GM19035 (cell line): ENCODE measurements at regions not wholly inside any gene's neighbourhood (a gene's known extent, or its start where the extent isn't known, plus 50 kb on each side); places are given as distances from the start of the nearest gene placed in this dataset.
A peak's percentile ranks its signal among the peaks of the same experiment; 100 is the strongest.

Experiments
- ATAC-seq: cut with Tn5 transposase; IDR thresholded peaks from one replicate; pipeline ENCODE4 v1.9.1; 2021; ENCODE audit not compliant: unreplicated experiment

DNA sequence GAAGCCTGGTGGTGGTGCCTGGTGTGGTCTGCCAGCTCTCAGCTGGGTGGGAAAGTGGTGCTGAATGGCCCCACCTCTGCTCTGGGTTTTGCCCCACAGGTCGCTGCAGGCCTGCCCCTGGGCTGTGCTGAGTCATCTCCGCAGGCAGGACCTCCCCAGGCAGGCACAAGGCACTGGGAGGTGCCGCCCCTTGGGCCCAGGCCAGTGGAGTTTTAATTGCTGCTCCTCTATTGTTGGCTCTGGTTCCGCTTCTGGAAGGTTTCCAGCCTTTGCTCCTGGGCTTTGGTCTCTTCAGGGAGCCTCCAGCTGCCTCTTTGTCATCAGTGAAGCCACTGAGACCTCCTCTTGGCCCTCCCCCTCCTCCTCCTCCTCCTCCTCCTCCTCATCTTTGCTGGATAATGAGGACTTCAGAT is 180.3 kb upstream of the GRB10 start:
- peak; percentile 56 for ATAC-seq

DNA sequence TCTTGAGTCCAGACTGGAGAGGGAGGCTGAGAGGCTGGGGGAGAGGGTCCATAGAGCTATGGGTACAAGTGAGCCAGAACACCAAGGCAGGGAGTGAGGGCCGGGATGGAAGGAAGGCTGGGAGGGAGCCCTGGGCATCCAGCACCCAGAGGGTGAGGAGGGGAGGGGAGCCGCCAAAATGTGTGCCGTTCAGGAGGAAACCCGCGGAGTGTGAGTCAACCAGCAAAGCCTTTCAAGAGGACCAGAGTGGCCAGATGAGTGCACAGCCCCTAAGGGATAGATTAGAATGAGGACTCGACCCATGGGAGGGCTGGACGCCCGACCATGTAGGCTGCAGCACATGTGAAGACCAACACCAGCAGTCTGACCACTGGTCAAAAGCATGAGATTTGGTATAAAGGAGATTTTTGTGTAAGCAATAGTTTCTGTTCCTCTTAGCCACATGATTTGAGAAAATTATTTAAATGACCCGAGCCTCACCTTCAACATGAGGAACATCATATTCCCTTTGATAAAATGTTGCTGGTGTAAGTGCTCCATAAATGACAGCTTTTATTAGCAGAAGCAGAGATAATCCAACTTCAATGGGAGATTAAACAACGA is 179.7 kb upstream of the GRB10 start:
- no peak for ATAC-seq

DNA sequence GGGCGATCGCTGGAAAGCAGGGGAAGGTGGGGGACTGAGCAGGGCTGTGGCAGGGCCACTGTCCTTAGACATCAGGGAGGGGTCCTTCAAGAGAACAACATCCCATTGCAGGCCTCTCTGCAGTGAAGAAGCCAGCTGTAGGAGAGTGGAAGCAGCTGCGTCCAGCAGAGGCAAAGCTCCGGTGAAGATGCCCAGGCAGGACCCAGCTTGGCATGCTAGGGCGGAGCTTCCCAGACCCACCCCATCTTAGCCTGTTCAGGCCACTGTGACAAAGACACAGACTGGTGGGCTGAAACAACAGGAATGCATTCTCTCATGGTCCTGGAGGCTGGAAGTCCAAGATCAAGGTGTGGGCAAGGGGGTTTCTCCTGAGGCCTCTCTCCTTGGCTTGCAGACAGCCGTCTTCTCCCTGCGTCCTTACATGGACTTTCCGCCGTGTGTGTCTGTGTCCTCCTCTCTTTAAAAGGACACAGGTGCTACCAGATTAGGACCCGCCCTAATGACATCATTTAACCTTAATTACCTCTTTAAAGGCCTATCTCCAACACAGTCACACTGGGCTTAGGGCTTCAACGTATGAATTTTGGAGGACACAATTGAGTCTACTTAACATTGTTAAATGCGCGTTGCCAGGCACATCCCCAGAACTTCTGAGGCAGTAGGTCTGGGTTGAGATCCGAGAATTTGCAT is 178.1 kb upstream of the GRB10 start:
- ATAC-seq, result no peak

DNA sequence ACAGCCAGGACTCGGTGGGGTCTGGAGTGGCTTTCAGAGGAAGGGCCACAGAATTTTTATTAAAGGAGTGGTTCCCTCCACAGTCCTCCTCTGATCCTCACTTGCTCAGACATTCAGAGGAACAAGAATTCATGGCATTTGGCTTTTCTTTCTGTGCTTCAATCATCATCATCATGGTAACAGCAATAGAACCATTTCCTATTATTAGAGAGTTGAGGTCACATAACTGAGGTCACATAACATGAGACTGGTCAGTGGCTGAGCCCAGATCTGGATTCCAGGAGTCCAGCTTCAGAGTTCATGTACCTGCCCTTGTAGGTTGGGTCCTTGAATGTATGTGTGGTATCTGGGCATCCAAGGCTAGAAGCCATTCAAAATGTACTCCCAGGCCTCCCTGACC is 177.3 kb upstream of the GRB10 start:
- ATAC-seq, result no peak

DNA sequence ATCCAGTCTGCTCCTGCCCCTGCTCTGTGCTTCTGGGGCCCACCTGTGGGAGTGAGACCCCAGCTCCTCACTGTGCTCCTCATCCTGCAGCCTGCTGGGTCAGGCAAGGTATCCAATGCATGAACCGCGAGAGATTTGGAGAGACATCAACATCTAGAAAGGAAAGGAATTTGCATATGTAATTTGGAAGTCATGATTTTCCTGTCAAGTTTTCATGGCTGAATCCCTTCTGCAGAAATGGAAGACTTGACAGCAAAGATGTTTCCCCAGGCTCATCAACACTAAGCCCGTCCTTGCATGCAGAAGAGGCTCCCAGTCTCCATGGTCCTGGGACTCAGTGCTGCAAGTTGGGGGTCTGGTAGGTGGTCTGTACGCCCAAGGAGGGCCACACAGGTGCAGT is 176.9 kb upstream of the GRB10 start:
- no peak for ATAC-seq

DNA sequence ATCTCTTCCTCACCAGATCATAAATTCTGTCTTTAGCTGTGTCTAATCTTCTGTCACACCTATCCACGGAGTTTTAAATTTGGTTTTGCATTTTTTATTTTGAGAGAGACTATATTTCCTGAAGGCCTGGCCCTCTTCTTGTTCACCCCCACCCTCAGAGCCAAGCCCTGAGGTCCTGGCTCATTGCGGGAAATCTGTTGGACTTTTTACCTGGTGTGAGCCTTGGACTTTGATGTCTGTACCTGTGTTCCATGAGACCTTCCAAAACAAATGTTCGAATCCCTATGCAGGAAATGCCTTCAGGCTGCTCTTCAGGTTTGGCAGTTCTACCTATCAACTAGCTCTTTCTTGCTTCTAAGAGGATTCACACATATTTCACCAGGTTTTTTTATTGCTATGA is 175.2 kb upstream of the GRB10 start:
- ATAC-seq, result no peak

DNA sequence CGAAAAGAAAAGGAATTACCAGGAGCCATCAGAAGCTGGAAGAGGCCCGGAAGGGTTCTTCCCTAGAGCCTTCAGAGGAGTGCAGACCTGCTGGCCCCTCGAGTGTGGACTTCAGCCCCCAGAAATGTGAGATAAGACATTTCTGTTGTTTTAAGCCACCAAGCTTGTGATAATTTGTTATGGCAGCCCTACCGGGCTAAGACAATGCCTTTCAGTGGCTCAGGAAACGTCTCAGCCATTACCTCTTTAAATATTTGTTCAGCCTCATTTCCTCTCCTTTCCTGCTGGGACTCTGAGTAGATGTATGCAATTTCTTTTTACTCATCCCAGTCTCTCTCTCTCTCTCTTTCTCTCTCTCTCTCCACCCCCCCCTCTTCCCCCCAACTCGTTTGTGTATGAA is 174.7 kb upstream of the GRB10 start:
- no peak for ATAC-seq

DNA sequence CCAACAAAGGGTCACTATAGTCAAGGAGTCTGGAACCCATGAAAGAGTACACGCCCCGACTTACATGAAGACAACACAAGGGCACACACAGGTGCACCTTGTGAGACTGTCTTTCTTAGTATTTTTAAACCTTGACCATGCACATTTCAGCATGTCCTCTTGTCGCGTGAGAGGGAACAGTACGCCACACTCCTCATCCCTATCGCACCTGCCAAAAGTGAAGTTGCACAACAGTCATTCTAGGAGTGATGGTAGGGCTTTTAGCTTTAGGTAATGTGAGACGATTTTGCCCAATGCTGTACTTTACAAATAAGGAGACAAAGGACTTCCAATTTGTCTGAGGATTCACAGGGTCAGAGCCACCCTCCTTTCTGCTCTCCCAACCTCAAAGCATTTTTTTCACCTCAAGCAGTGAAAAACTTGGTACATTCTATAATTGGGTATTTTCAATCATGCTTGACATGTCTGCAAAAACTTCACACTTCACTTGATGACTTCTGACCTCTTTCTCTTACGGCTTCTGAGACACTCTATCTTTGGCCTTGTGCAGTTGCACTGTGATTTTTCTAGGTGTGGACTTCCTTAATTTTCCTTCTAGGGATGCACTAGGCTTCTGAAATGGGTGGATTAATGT is 173.9 kb upstream of the GRB10 start:
- no peak for ATAC-seq

DNA sequence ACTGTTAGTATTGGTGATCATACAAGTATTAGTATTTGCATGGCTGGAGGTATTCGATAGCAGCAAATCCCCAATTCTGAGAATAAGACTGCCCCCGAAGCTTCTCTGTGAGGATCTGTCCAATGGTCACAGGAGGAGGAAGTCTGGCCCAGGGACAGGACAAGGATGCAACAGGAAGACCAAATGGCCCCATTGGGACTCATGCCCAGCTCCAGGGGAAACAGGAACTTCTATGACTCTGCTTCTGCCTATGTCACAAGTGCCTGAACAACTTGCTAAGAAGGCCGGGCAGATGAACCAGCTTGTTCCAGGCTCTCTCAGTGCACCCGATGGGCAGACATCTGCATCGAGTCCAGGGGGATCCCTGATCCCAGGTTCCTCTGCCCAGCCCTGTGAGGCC is 172.0 kb upstream of the GRB10 start:
- no peak for ATAC-seq

DNA sequence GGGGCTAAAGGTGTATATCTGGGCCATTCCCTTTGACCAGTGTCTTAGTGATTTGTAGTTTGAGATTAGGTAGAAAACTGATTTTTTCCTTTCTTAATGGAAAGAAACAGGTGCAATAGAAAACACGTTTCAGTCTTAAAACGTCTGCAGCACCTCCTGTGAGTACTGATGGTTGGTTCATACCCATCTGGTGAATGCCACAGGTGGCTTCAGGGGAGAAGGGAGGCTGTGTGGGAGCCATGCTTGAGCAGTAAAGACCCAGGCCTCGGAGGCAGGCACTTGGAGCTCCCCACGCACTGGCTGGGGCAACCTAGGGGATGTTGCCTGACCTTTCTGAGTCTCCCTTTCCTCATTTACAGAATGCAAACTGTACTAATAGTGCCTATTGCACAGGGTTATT is 171.5 kb upstream of the GRB10 start:
- ATAC-seq, result no peak

DNA sequence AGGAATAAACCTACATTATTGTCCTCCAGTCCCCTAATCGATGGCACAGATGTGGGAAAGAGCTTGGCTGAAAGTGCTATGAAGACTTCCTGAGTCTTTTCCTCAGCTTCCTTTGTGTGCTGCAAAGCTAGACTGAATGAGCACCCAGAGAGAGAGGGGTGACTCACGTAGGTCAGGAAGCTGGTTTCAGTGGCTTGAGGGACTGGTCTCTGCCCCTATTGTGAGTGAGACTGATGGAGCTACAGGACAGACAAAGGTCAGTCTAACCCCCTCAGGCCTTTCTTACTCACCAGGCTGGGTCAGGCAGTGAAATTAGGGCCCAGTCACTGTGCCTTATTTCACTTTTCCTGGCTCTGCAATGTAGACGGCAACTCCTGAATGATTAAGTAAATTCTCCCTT is 171.1 kb upstream of the GRB10 start:
- ATAC-seq, result no peak

DNA sequence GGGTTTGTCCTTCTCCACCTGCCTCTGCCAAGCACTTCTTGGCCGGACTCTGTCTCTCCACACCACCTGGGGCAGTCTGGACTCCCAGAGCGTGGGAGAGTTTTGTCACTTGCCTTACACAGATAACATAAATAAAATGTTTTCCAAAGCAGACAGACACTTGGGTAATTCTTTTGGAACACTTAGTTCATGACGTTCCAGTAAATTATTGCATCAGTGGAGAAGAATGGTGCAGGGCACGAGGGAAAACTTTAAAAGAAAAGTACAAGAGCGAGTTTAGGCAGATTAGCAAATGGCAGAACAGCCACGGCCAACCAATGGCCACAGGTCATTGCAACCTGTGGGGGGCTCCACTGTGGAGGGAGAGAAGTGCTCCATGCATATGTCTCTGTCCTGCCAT is 170.6 kb upstream of the GRB10 start:
- no peak for ATAC-seq

DNA sequence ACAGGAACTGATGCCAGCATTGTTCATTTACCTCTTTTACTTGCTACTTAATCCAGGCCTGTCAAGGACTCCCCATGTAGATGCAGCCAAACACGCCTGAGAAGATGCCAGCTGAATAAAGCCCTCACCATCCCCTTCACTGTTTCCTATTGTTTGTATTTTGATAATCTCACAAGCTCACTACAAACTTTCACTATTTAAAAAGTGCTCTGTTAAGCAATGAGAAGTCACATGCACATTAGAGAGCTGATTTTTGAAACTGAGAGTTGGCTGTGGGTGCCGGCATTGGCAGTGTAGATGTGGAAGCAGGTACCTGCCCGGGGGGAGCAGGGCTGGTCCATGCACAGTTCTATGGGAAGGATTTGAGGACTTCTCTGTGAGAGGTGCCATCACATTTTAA is 169.8 kb upstream of the GRB10 start:
- ATAC-seq, result no peak

DNA sequence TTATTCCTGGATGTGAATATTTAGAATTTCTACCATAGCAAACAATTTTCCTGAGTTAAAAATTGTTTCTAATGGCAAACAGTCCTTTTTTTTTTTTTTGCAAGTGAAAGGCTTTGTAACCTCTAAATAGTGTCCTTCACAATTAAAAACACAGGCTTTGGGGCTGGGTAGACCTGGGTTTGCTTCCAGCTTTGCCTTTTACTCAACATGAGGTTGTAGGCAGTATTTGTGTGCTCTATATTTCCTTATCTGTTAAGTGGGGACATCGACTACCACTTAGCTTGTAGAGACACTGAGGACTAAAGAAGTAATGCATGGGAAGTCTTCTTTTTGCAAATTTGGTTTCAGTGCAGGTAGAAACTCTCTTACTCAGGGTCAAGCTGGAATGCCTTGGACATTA is 169.4 kb upstream of the GRB10 start:
- ATAC-seq, result no peak

DNA sequence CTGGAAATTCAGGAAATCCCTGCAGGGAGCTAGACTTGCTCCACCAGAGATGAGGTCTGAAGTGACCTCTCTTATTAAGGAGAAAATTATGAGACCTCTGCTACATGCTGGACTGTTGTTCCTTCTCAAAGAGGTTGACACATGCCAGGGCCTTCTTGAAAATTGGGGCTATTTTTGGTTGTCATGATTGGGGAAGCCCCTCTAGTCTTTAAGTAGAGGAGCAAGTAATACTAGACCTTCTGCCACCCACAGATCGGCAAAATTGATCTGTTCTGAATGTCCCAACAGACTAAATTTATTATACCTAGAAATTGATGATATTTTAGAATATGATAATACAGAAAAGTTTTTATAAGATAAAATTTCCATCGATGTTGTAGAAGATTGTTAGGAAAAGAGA is 160.8 kb upstream of the GRB10 start:
- no peak for ATAC-seq

DNA sequence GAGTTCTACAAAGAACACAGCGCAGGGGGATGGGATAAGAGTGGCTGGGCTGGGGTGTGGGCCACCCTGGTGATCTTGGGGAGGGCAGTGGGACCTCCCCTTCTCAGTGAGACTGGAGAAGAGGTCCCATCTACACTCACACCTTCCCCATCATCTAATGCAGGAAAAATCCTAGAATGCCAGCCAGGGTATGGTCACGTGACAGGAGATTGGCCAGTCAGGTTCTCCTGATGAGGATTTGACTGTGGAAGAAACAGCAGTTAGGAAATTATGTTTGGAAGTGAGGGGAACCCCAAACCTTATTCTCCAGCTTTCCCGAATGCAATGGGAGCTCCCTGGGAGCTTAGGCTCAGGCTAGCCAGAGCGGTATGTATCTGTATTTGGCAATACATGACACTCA is 158.8 kb upstream of the GRB10 start:
- no peak for ATAC-seq

DNA sequence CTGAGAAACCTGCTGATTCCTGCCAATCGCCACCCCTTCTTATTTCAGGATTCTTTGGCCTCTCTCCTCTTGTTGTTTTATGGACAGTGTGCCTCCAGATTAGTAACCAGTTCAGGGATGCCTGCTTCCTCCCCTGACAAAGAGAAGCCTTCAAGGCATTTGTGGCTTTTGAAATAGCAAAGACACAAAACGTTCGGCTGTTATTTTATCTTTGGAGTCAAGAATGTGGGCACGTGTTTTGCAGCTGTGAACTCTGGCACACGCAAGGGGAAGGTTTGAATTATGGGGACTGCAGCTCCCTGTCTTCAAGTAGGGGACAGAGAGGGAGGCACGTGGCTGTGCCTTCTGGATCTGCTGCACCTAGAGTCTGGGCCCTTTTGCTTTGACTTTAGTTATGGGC is 157.9 kb upstream of the GRB10 start:
- ATAC-seq, result no peak

DNA sequence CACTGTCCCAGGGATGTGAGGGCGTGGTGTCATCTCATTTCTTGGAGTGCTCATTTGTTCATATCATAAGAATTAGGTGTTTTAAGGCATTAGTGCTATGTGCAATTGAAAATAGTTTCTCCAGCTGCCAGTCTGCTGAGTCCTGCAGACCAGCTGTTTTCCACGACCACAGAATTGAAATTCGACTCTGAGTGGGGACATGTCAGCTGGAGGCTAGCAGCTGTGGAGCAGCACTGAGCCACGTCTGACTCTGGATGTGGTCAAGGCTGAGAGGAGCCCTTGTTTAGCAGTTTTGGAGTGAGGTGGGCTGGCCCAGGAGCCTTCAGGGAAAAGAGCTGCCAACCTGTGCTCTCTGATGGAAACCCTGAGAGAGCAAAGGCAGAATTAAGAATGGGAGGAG is 156.3 kb upstream of the GRB10 start:
- ATAC-seq, result no peak

DNA sequence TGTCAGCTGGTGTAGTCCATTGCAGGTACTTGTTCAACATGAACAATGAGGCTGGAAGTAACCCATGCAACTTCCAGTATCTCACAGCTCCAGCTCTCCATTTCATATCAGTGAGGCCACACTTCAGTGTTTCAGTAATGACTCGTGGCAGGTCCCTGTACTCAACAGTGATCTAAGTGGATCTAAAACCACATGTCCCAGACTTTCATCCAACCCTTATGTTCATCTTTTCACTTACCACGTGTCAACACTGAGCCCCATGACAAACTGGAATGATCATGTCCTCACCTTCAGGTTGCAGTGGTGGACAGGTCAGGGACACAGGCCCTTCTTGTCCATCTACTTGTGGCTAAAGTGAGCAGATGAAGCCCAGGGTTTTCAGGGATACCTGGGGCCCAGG is 155.0 kb upstream of the GRB10 start:
- no peak for ATAC-seq

DNA sequence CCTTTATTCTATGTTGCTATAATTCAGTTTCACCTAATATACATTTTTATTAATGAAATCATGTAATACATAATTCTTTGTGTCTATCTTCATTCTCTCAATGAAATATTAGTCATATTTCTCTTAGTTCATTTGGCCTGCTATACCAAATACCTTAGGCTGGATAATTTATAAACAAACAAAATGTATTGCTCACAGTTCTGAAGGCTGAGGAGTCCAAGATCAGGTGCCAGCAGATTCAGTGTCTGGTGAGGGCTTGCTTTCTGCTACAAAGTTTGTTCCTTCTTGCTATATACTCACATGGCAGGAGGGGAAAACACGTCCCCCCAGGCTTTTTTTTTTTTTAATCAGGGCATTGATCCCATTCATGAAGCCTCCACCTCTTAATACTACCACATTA is 143.4 kb upstream of the GRB10 start:
- ATAC-seq, result no peak

DNA sequence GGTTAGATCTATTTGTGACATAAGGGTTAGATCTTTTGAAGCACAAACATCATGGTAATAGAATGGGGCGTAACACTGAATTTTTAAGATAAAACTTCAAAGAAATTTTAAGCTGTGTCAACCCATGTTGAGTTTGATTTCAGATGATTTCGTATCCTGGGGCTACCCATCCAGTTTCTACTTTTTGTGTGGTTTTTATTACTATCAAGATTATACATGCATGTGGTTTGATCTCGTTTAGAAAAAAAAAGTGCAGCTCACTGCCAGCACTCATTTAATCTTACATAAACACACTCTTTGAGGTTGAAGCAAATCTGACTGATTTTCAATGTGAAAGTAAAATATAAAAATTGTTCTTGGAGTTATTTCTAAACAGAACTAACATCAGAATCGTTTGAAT is 140.8 kb upstream of the GRB10 start:
- no peak for ATAC-seq

DNA sequence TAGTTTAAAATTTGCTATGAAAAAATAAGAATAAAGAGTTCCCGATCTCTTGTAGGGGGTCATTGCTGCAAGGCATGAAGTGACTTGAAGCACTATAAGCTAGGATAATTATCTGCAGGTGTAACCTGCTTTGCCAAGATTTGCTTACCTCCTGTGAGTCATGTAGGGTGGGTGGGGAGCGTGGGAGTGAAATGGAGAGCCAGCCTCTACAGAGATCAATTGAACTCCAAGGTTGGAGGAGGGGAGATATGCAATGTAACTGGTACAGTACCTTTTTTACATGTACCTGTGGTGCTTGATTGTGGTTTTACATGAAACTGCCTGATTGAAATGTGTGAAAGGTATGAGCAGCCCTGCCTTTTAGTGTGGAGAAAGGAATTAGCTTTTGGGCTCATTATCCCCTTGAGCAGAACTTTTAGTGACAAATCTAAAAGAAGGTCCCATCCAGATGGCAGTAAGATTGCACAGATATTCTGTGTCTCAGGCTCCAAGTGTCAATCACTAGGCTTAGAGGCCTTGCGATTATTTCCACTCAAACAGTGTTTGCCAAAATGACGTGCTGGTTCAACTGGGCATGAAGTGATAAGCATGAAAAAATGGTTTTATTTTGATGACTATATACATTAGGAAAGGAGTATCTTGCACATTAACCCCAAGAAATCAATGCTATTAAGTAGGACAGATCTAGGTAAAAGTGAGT is 138.6 kb upstream of the GRB10 start:
- no peak for ATAC-seq
